PC-9 (cell line): ENCODE measurements at regions not wholly inside any gene's neighbourhood (a gene's known extent, or its start where the extent isn't known, plus 50 kb on each side); places are given as distances from the start of the nearest gene placed in this dataset.

Source experiments
- BruUV-seq: library from RNA; stranded (reverse); fragments of 400-500 nt; replicated peaks from 2 replicates; lab custom pipeline; 2021; lab: Mats Ljungman, UMichigan
- CTCF ChIA-PET: fragments of 300-600 bp; sonication (Branson Sonifier 250); formaldehyde crosslinking; loops from one replicate; lab custom pipeline; 2022; ENCODE audit warnings: antibody characterized with exemption; lab: Charles Lee
- POLR2A ChIA-PET: fragments of 300-600 bp; sonication (Branson Sonifier 250); formaldehyde crosslinking; loops from one replicate; lab custom pipeline; 2022; ENCODE audit warnings: antibody characterized with exemption; ENCODE audit not compliant: unreplicated experiment; lab: Charles Lee
- DNase-seq, 2 experiments: peaks; one replicate each; pipeline versions ENCODE4 v3.0.0 to v3.0.0-alpha.2; 2015 to 2022; ENCODE audit warnings: mixed read lengths in 1 of 2
- H2AFZ ChIP-seq: fragments of 200-600 bp; sonication (generic); 2 replicates; pipeline ENCODE4 v1.8.1; 2017; ENCODE audit warnings: antibody characterized with exemption
- H3F3A ChIP-seq: fragments of 200-600 bp; sonication (generic); 2 replicates; pipeline ENCODE4 v1.8.1; 2017; ENCODE audit warnings: antibody characterized with exemption, mild to moderate bottlenecking, low read depth; ENCODE audit not compliant: insufficient read depth
- H3K27ac ChIP-seq: fragments of 200-600 bp; sonication (generic); 2 replicates; pipeline ENCODE4 v1.6.1; 2016; ENCODE audit warnings: mixed run types
- H3K27me3 ChIP-seq: fragments of 200-600 bp; sonication (generic); 2 replicates; pipeline ENCODE4 v1.6.1; 2016; ENCODE audit warnings: low read depth, mixed run types; ENCODE audit not compliant: insufficient read depth
- H3K36me3 ChIP-seq: fragments of 200-600 bp; sonication (generic); 2 replicates; pipeline ENCODE4 v1.6.1; 2016; ENCODE audit warnings: low read depth, mixed run types
- H3K4me1 ChIP-seq: fragments of 200-600 bp; sonication (generic); replicated peaks from 2 replicates; pipeline ENCODE4 v1.6.1; 2016; ENCODE audit warnings: mixed run types; ENCODE audit not compliant: insufficient read depth
- H3K4me2 ChIP-seq: fragments of 200-600 bp; sonication (generic); 2 replicates; pipeline ENCODE4 v1.6.1; 2017; ENCODE audit warnings: mixed run types
- H3K4me3 ChIP-seq: fragments of 200-600 bp; sonication (generic); 2 replicates; pipeline ENCODE4 v1.6.1; 2016; ENCODE audit warnings: mixed run types
- H3K79me2 ChIP-seq: fragments of 200-600 bp; sonication (generic); 2 replicates; pipeline ENCODE4 v1.6.1; 2017; ENCODE audit warnings: low read depth, mixed run types
- H3K9me2 ChIP-seq: fragments of 200-600 bp; sonication (generic); 2 replicates; pipeline ENCODE4 v1.8.1; 2017; ENCODE audit warnings: mild to moderate bottlenecking; ENCODE audit not compliant: insufficient read depth
- H3K9me3 ChIP-seq: fragments of 200-600 bp; sonication (generic); 2 replicates; pipeline ENCODE4 v1.8.1; 2016; ENCODE audit warnings: low read depth; ENCODE audit not compliant: insufficient read depth
- H4K20me1 ChIP-seq: fragments of 200-600 bp; sonication (generic); 2 replicates; pipeline ENCODE4 v1.8.1; 2017; ENCODE audit not compliant: insufficient read depth
- CTCF ChIP-seq: fragments of 200-600 bp; sonication (generic); conservative IDR thresholded peaks from 2 replicates; pipeline ENCODE4 v1.6.1; 2017; ENCODE audit warnings: mixed run types, antibody characterized with exemption, mild to moderate bottlenecking, moderate library complexity
- EZH2 ChIP-seq: fragments of 200-600 bp; sonication (generic); IDR thresholded peaks from 2 replicates; pipeline ENCODE4 v1.8.0; 2017; ENCODE audit warnings: antibody characterized with exemption, low read depth
- intact Hi-C: fragments of 100-400 bp; cut with micrococcal nuclease; formaldehyde crosslinking; loops from one replicate; pipeline ENCODE4 v1.10.0; 2022; ENCODE audit not compliant: unreplicated experiment

GRCh38 chr11:86891036-86891435 is 64.2 kb downstream of the FZD4 start:
- ChIA-PET CTCF (no interaction called here), POLR2A (no interaction called here)
- Histone ChIP-seq H3F3A (no peaks in the 10 kb centered on the region), H2AFZ (no peak overlapping the region), H4K20me1 (no peaks in the 10 kb centered on the region), H3K9me2 (no peaks in the 10 kb centered on the region), H3K36me3 (no peaks in the 10 kb centered on the region), H3K79me2 (no peaks in the 10 kb centered on the region), H3K27ac (no peak overlapping the region), H3K27me3 (no peaks in the 10 kb centered on the region), H3K4me1 (no peaks in the 10 kb centered on the region), H3K4me3 (no peak overlapping the region), H3K9me3 (no peaks in the 10 kb centered on the region), H3K4me2 (no peak overlapping the region)
- TF ChIP-seq EZH2 (no peak), CTCF (no peak)
- BruUV-seq: no TSS peak
- intact Hi-C loops: no loop called here
- no peak for DNase-seq

- Histone ChIP-seq H3K27ac (no peak overlapping the region), H3K27me3 (no peaks in the 10 kb centered on the region), H3K9me3 (no peaks in the 10 kb centered on the region), H3F3A (no peaks in the 10 kb centered on the region), H3K4me2 (no peak overlapping the region), H3K36me3 (no peaks in the 10 kb centered on the region), H3K9me2 (no peaks in the 10 kb centered on the region), H3K4me3 (no peak overlapping the region), H4K20me1 (no peaks in the 10 kb centered on the region), H3K79me2 (no peaks in the 10 kb centered on the region), H3K4me1 (no peaks in the 10 kb centered on the region), H2AFZ (no peak overlapping the region)
- TF ChIP-seq EZH2: no peak
- no peak for DNase-seq
- intact Hi-C loops: no loop called here
- ChIA-PET POLR2A (no interaction called here), CTCF (no interaction called here)
- no TSS peak for BruUV-seq
Measured at GRCh38 chr11:86893235-86893634, 62.0 kb downstream of the FZD4 start.
